Mucosa of gallbladder (tissue), 1 donor: ENCODE measurements at regions not wholly inside any gene's neighbourhood (a gene's known extent, or its start where the extent isn't known, plus 50 kb on each side); places are given as distances from the start of the nearest gene placed in this dataset.
A peak's percentile ranks its signal among the peaks of the same experiment; 100 is the strongest.
"Not testable (repeated sequence)": the region's sequence is repeated elsewhere in the genome, so short reads cannot be mapped to it uniquely, and the experiment has no call there.

Experiments used
- DNase-seq: peaks from one replicate; pipeline ENCODE4 v3.0.0-alpha.2; 2020; ENCODE audit warnings: low spot score
- donor health status: DM: no; HTN: no; CAD: no.

DNA sequence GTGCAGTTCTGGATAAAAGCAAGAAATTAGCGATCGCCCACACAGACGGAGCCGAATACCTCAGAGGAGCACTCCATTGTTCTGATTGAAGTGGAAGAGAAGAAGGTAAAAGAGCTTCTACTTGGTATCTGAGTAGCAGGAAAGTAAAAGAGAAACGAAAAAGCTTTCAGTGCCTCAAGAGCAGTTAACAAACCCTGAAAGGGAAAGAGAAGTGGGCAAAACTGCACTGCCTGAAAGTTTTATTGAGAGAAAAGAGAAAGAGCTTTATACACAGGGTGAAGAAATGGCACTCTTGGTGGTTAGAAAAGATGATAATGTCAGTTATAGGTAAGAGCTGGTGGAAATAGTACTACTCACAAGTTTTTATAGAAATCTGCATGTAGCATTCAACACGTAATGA, 192.8 kb downstream of the CDCA7 start:
- no peak for DNase-seq

DNA sequence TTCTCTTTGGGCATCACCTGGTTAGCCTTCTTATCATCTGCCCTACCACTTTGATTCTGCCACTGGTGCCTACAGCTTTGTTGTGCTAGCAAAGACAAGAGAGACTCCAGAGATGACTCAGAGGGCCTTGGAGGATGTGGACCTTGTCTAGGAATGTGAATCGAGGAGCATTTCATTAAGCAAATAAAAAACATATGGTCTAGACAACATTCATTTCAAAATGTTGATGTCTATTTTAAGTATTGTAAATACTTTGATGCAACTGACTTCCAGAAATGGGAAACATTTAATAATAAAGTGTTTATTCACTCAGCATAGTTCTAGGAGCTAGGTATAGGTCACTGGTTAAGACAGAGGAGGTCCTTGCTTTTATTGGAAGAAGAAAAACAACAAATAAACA, 195.5 kb downstream of the CDCA7 start:
- DNase-seq: no peak

DNA sequence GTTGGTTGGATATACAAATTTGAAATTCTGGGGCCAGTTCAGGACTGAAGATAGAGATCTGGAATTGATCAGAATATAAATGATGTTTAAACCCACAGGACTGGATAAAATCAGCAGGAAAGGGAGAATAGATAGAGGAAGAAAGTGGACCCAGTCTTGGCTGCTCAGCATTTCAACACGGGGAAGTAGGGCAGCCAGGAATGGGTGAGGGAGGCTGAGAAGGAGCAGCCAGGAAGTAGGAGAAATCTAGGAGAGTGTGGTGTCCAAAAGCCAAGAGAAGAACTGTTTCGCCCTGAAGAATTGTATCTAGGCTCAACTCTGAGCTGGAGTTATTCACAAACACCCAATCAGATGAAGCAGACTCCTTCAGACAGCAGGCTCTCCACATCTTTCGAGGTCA, 197.9 kb downstream of the CDCA7 start:
- no peak for DNase-seq

DNA sequence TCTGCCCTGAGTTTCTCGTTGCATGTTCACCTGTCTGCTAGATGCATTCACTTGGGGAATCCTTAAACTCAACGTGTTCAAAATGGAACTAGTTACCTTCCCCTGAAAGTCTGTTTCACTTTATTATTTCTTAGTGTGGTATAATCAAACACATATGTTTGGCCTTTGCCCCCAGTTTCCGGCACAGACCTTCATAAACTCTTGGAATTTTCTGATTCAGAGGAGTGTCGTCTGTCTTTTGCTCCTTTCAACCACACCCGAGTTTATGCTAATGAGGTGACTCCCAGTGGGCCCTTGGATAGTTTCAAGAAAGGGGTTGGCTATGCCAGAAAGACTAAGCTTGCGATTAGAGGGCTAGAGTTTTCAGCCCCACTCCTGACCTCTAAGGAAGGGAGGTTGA, 198.9 kb downstream of the CDCA7 start:
- DNase-seq: no peak

DNA sequence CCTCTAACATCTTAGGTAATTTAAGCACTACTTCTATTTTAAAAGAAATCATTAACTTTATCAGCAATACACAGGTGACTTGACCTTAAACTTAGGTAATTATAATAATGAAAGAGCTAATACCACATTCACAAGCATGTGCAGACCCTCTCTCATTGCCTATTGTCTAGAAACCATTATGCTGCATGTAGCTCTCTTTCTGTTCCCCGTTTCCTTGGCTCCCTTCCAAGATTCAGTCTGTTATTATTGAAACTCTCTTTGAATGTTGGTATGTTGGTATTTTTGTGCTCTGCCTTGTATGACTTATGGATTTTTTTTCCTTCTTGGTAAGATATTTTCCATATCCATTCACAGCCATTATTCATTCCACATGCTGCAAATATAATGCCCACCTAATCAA, 201.2 kb downstream of the CDCA7 start:
- DNase-seq: no peak

DNA sequence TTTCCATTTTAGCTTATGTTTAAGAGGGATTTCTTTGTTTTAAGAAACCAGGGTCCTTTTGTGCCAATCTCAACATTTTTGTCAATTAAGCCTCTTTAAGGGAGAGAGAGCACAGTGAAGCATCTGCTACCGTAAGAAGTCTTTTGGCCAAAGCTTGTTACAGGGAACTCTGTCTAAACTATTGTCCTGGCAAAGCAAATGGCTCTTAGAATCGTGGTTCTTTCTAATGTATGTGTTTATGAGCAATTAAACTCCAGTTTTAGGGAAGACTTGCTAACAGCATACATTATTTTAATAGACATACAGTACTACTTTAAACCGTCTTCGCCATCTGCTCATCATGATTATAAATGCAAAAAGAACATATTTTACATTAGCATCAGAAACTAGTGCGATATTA, 202.1 kb downstream of the CDCA7 start:
- DNase-seq: no peak

DNA sequence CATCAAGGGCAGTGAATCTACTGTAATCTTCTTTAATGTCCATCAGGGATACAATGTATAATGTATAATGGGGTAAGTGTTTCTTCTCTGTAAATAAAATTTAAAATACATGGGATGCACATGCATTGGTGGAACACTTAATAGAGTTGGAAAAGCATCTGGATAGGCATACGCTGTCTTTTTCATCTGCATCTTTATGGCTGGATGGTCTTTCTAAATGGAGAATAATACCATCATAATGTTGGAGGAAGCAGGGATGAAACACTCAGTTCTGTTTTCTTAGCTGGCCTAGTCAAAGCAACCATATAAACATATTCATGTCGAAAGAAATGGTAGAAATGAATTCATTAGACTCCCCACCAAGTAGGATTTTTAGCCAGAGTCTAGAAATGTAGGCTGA, 202.8 kb downstream of the CDCA7 start:
- no peak for DNase-seq

DNA sequence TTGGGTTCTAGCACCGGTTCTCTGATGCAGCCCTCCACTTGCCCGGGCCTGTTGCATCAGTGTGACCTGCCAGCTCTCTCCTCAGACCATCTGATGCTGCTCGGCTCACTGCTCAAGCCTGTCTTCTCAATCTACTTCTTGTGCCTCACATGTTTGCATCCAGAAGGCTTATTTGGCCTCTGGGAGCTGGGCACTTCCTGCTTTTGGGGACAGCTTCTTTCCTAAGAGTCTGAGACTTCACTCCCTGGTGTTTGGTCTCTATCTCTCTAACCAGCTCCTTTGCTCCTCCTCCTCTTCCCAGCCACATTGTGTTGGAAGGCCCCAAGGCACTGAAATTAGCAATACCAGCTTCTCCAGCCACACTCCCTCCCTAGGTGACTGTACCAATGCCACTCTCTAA, 212.8 kb downstream of the CDCA7 start:
- no peak for DNase-seq

DNA sequence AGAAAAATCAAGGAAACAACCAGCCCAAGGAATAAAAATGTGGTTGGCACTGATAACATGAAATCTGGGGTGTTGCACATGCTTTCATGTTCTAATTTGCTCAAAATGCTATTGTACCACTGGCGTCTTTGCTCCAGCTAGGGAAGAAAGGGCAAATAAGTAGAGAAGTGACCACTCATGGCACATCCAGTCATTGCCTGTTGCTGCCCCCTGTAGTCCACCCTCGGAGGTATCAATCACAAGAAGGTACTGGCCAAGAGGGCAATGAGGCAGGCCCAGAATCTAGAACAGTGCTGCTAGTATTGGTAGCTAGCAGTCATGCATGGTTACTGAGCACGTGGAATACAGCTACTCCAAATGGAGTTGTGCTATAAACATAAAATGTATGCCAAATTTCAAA, 213.4 kb downstream of the CDCA7 start:
- DNase-seq: no peak

DNA sequence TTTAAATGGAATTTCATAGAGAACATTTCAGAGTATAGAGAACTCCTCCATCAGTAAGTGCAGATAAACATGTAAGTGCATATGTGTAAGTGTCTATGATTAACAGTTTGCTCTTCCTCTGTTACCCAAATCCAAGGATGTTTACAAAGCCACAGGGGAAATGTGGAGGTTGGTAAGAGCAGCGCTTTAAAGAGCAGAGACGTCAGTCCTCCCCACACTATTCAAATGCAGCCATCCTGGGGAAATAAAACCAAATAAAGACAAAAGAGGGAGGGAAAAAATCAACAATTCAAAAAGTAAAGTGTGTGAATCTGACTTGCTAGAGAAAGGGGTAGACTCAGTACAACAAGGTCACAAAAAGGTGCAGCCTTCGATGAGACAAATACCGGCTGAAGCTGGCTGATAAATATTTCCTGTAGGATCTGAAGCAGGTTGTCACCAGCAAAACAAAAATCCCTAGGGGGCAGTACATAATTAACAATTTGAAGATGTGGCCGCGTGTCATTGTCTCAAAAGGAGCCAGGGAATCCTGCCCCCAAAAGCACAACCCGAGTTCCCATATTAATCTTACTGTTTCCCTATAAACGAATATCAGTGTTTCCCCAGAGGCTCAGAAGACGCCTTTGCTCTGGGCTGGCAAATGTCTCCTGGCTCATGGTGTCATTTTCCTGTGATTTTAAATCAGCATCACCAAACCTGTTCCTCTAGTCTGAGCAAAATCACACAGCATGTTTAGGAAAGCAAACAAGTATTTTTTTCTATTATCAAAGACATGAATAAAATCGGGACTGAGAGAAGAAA, 216.5 kb downstream of the CDCA7 start:
- peak; percentile 17 for DNase-seq

DNA sequence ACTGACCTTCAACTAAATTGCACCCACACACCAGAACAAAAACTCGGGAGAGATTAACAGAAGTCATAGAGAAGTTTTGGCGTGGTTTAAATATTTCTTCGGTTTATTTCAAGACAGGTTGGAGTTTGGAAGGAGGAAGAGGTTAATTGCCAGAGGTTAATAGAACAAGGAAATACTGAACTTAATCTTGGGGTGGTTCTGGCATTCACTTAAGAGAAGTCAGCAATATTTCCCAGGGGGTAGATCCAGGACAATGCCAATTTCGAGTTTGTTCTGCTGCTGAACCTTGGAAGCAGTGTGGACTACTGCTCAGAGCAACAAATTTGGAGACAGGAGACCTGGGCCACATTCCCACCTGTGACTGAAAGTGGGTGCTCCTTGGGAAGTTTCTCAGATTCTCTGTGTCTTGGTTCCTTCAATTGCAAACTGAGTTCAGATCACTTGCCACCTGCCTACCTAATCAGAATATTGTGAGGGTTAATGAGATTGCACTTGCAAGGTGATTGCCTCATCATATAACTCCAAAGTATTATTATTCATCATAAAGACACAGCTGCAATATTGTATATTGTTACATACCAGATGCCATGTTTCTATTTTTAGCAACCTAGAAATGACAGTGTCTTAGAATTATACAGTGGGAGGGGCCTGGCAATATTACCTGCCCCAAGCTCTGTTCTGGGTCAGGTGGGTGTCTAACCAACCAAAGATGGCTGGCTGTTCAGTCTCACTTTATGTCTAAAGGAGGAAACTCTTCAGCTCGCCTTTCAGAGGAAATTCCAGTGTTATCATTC, 217.4 kb downstream of the CDCA7 start:
- no peak for DNase-seq

DNA sequence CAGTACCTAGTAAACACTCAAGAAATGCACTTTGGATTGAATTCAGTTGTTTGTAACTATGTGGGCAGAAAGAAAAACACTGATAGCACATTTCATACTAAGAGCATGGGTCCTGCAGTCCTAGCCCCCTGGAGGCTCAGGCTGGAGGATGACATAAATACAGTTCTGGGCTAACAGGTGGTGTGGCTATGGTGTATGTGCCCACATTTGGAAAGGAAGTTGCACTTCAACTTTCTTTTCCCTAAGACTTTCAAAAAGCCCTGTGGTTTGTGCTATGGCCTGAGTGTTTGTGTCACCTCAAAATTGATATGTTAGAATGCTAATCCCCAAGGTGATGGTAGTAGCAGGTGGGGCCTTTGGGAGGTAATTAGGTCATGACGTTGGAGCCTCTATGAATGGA, 218.2 kb downstream of the CDCA7 start:
- DNase-seq: no peak

DNA sequence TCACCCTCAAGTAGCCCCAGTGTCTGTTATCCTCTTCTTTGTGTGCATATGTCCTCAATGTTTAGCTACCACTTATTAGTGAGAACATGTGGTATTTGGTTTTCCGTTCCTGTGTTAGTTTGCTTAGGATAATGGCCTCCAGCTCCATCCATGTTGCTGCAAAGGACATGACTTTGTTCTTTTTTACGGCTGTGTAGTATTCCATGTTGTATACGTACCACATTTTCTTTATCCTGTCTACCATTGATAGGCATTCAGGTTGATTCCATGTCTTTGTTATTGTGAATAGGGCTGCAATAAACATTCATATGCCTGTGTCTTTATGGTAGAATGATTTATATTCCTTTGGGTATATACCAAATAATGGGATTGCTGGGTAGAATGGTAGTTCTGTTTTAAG, 219.1 kb downstream of the CDCA7 start:
- DNase-seq: not testable (repeated sequence)

DNA sequence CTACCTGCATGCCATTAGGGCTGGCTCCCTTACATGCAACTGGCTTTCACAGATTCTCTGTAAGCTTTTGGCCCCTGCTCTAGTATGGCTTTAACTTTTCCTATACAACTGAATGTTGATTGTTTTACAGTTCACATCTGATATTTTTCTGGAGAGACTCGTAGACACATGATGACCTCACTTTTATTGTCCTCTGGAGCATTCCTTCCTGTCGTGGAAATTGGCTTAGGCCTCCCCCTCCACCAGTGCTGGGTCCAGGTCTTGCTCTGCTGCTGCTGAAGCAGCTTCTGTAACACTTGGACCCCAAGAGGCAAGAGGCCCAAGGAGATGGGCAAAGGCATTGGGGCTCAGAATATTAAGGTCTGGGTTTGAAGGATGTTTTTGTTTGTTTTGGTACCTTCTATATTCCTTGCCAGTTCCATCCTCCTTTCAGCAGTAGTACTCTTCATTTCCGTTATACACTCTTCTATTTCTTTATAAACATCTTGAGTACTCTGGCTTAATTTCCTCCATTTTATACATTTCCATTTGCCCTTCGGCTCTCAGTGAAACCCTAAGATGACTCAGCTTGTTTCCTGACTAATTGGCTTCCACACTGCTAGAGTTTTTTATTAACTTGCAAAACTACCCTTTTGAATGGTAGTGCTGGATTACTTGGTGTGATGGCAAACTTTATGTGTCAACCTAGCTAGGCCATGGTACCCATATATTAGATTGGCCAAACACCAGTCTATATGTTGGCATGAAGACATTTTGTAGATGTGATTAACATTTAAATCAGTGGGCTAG, 219.8 kb downstream of the CDCA7 start:
- no peak for DNase-seq

DNA sequence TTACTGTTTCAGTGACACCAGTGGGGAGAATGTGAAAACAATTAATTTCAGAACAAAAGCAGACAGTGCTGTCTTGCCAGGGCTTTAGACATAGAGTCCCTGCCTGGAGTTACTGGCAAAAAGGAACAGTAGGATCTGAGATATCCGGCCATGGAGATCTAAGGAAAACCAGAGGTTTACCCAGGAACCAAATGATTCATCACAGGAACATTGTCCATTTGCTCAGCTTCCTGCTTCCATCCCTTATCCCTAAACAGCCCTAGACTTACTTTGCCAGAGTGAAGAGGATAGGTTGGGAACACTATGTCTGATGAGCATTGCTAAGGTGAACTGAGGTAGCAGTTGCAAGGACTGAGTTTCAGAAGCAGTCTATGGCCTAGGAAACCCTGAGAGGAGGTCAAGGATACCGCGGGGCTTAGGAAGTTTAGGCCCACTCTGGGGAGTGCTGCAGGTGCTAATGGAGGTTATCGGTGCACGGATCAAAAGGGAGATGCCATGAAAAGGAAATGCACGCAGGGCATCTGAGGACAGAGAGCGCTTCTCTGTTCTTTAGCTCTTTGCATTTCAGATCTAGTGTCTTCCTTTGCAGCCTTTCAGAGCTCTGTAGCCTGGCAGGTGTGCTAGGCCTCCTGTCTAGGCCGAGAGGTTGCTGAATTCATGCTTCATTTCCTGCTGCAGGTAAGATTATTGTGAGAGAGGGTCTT, 223.9 kb downstream of the CDCA7 start:
- DNase-seq: no peak

DNA sequence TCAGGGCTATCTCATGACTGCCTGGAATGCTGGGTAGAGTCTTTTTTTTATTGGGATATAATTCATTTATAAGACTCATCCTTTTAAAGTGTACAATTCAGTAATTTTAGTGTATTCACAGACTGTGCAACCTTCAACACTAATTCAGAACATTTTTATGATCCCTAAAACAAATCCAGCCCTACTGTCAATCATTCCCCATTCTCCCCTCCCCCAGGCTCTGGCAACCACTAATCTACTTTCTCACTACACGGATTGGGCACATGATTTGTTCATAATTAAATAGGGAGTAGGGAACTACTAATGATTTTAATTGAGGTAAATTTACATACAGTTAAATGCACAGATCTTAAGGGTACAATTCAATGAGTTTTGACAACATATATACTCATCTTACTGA, 225.7 kb downstream of the CDCA7 start:
- DNase-seq: no peak

DNA sequence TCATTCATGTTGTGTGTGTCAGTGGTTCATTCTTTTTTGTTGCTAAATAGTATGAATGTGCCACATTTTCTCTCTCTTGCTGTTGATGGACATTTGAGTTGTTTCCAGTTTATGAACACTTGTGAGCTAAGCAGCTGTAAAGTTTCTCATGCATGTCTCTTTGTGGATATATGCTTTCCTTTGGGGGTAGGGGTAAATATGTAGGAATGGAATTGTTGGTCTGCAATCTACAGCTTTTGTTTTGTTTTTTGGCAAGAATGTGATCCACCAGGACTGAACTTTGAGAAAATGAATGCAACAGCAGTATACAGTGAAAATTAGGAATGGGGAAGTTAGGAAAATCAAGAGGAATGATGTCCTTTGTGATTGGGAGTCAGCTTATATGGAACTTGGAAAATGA, 226.3 kb downstream of the CDCA7 start:
- DNase-seq: no peak

DNA sequence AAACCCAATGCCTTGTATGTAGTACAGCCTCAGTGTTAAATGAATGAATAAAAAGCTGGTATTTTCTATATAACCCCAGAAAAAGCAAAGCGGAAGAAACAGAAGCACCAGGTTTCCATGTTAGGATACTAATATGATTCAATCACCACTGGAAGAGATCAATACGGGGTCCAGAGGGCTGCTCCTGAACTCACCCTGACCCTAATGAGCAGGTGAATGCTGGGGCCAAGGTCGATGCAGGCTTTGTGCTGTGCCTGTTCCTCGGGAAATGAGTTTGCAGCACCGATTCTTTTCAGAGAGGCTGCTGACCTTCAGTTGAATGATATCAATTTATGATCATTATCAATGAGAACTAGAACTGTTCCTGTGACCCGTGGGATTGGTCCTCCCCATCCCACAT, 228.5 kb downstream of the CDCA7 start:
- no peak for DNase-seq

DNA sequence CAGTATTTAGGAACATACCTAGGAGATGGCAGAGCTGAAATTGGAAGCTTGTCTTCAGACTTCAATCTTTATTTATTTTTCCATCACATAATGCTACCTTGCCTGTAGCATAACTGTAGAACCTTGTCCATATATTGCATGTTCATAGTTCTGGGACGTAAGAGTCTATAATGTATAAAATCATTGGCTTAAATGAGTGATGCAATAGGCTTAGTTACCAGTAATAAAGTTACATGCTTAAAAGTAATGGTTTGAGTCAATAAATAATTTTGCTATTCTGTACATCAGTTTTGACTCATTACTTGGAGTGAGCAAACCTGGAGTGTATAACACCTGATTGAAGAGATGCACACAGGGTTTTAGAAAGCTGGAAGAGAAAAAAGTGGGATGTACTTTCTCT, 229.3 kb downstream of the CDCA7 start:
- no peak for DNase-seq

DNA sequence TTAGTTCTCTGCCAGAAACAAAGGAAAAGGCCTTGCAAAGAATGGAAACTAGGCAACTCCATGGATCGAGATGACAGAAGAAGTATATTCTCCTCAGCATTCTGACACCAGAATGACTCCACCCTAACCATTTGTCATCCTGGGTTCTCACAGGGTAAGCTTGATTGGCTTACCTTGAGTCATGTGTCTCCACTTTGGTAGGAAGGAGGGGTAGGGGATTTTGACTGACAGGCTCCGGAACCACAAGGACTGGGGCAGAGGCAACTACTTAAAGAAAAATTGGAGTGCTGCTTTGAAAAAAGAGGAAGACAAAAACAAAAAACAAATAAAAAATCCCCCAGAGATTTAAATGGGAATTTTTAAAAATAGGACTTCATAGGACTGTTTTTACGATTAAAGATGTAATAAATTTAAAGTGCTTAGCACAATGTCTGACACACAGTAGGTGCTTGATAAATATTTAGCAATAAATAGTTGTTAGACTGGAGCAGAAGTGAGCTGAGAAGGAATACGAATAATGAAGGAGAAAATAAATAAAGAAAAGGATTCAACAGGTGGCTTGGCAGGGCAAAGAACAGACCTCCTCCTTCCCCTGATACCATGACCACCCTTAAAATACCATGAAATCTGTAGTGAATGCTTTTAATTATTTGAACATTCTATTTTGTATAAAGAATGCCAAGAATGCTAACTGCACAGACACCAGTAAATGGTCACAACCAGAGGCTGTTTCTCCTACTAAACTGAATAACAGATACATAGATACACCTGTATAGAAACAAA, 230.2 kb downstream of the CDCA7 start:
- no peak for DNase-seq

DNA sequence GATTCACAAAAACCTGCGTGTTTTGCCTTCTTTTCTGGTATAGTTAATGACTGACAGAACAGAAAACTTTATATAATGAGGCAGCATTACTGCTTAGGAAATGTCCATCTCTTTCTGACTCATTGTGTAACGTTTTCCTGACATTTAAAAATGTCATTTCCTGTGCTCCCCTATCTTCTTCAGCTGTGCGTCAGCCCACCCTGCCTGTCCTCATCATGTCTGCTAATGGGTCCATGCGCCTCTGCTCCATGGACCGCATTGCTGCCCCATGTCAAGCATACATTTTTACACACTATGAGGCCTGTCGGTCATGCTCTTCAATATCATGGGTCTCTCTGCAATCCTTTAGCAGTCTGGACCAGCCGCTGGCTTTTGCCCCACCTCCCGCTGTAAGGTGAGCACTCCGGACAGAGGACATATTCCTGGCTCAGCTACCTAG, 234.3 kb downstream of the CDCA7 start:
- DNase-seq: no peak
